Bone marrow (tissue), 2 donors: ENCODE measurements at regions not wholly inside any gene's neighbourhood (a gene's known extent, or its start where the extent isn't known, plus 50 kb on each side); places are given as distances from the start of the nearest gene placed in this dataset.
"Not testable (repeated sequence)": the region's sequence is repeated elsewhere in the genome, so short reads cannot be mapped to it uniquely, and the experiment has no call there.

Experiments
- DNase-seq, 2 donors: peaks; one replicate each; lab custom pipeline; 2025; lab: John Stamatoyannopoulos, UW

DNA sequence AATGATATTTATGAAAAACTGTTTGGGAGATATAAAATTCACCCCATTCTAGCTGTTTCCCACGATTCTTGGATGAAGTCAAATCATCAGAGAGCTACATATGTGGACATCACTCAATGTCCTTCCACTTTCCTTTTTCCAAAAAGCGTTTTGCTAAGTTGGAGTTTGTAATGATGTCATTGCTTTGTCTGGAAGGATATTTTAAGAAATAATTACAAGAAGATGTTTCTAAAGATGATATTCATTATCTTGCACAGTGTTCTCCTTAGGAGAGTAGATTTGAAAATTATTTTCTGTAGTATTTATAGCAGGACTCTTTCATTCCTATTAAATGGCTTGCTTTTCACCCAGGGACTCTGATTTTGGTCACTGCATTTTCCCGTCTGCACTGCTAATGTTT, 851.2 kb downstream of the EFNB2 start:
- DNase-seq = no peak

DNA sequence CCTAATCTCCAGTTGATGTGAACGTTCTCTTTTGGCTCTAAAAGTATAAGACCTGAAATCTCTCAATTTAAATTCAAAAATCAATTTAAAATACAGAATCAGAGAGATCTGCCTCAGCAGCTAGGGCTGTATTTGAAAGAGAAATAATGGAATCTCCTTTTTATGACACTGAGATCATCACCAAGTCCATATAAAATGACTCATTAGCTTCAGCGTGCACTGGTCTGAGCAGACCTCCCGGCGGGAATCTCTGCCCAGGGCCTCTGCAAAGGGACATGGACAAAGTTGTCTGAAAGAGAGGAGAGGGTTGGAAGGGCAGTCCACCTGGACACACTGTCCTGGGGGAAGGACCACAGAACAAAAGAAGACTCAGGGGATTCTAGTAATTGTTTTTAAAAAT, 855.6 kb downstream of the EFNB2 start:
- DNase-seq = no peak

GRCh38 chr13:105678072-105678471, 857.4 kb downstream of the EFNB2 start:
- DNase-seq = no peak

- DNase-seq = no peak
Observed at GRCh38 chr13:105672881-105673280, 862.6 kb downstream of the EFNB2 start.

DNA sequence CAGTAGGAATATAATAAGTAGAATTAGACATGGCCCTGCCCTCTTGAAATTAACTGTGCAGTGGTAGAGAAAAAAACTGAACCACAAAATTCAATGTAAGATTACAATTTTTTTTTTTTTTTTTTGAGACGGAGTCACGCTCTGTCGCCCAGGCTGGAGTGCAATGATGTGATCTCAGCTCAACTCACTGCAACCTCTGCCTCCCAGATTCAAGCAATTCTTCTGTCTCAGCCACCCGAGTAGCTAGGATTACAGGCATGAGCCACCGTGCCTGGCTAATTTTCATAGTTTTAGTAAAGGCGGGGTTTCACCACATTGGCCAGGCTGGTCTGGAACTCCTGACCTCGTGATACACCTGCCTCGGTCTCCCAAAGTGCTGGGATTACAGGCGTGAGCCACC, 864.3 kb downstream of the EFNB2 start:
- DNase-seq = not testable (repeated sequence)

GRCh38 chr13:105670179-105670990, 865.1 kb downstream of the EFNB2 start:
- no peak for DNase-seq

GRCh38 chr13:105665284-105665683, 870.2 kb downstream of the EFNB2 start:
- no peak for DNase-seq

- no peak for DNase-seq
Observed at GRCh38 chr13:105663182-105663581, 872.3 kb downstream of the EFNB2 start.

GRCh38 chr13:105660561-105660960, 874.9 kb downstream of the EFNB2 start:
- DNase-seq = no peak

- no peak for DNase-seq
Observed at GRCh38 chr13:105658431-105658830, 877.0 kb downstream of the EFNB2 start.

DNA sequence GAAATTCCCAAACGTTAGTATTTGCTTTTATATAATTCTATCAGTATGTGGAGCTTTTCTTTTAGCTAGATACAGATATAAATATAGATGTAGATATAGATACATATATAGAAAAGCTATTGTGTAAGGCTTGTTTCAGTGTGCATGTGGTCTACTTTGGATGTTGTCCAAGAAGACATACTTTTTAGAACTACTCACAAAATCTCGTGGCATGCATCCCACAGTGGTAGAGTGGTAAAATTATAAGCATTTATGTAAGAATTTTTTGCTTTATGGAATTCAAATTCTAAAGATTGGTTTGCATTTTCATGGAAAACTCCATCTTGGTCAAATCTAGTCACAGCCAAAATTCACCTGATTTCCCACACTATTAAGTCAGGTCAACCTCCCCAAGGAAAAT, 880.4 kb downstream of the EFNB2 start:
- no peak for DNase-seq

- no peak for DNase-seq
Observed at GRCh38 chr13:105643966-105644365, 891.5 kb downstream of the EFNB2 start.

DNA sequence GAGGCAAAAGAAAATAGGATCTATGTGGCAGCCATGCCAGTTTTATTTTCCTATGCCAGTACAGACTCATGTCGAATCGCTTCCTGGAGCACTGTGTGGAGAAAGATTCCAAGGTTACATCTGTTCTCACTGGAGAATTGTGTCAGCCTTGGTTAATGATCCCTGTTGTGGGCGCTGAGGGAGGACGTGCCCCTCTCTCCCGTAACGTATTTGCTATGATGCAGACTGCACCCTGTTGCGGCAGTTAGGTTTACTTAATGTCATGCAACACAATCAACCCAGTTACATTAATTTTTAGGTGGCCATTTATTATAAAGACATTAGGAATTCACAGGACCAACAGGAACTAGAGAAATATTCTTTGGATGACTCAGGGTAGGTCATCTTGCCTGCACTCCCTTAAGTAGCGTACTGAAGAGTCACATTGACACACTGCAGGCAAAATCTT, 892.9 kb downstream of the EFNB2 start:
- DNase-seq = no peak

- DNase-seq = no peak
Observed at GRCh38 chr13:105641121-105641520, 894.3 kb downstream of the EFNB2 start.

DNA sequence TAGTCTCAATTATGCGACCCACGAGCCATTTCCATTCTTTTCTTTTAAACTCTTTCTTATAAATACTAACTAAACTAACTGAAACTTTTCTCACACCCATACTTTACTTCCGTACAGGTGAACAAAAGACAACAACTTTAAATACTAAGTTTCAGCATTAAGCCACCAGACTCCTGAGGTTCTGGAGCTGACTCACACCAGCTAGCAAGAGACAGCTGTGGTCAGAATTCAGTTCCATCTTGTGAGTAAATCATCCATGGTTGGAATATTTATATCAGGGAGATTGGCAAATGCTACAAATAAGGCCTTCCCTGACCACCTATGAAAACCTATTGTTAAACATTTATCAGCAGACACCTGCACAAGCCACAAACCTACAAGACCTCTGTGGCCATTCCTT, 897.0 kb downstream of the EFNB2 start:
- DNase-seq = no peak

DNA sequence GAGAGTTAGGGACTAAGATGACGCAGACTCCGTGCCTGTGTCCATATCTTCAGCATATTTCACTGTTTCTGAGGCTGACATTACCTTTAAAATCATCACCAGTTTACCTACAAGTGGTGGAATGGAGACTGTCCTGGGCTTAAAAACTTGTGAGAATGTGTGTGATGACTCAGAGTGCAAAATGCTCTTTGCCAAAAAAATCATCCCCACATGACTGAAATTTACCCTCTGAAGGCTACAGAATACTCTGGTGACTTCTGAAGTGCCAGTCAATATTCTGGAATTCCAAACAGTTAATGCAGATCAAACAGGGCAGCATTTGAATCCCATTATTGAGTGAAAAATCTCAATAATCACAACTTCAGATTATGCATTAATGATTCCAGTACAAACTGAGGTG, 901.4 kb downstream of the EFNB2 start:
- no peak for DNase-seq

- no peak for DNase-seq
Observed at GRCh38 chr13:105630431-105630830, 905.0 kb downstream of the EFNB2 start.

DNA sequence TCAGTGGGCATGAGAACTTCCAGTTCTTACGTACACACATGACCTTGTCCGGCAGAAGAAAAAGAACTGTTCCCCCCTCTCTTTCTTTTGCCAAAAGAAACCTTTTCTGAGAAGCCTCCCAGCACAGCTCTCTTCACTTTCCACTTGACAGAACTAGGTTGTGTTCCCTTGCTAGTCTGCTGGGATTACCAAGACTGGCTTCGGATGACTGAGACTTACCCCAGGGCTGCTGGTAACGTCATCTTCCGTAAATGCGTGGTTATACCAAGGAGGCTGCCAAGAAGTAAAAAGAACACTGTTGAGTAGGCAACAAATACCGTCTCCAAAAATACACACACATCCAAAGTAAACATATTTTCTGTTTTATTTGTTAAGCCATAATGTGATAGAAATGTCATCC, 908.2 kb downstream of the EFNB2 start:
- no peak for DNase-seq

- DNase-seq = no peak
Observed at GRCh38 chr13:105625691-105626090, 909.8 kb downstream of the EFNB2 start.

DNA sequence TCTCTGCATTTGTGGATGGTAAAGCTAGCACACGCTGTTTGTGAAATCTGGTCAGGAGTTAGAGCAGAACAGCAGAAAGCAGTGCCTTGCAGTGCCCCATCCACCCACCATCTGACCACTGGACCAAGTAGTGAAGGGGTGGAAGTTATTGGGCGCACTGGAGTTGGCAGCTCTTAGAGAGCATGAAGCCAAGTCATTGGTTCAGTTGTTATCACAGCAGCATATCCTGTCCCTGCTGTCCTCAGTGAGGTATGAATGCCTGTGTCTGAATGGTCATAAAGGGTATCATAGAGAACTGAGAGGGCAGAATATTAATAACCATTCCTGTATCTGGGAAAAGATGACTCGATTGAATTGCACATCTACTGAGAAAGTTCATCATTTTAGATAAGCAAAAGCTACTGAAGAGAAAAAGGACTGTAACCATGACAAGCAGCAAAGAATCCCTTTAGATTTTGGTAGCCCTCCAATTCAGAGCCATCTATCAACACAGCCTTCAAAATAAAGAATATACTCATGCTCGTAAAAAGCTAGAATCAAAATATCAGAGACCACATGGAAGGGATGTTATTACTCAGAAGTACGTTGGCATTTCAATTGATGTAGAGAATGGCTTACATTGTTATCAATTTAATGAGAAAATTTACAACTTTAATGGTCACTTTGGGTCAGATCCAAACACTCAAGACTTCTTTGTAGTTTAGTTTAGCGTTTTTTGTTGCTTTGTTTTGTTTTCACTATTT, 919.0 kb downstream of the EFNB2 start:
- DNase-seq = no peak

- no peak for DNase-seq
Observed at GRCh38 chr13:105612541-105612940, 922.9 kb downstream of the EFNB2 start.

DNA sequence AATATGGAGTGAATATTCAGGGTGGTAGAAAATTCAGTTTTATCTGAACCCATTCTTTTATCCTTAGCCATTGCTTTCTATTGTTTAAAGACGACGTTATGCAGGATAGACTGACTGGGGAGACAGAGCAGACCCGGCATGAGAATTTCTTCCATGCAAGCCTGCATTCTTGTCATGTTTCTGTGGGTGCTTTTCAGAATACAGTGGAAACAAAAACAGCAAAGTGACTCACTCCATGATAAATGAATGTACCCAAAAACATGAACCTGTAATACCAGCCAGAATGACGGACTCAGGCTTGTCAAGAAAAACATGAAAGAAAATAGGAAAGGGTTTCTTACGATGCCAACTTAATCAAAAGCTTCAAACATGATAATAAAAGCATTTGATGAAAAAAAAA, 924.0 kb downstream of the EFNB2 start:
- DNase-seq = no peak

DNA sequence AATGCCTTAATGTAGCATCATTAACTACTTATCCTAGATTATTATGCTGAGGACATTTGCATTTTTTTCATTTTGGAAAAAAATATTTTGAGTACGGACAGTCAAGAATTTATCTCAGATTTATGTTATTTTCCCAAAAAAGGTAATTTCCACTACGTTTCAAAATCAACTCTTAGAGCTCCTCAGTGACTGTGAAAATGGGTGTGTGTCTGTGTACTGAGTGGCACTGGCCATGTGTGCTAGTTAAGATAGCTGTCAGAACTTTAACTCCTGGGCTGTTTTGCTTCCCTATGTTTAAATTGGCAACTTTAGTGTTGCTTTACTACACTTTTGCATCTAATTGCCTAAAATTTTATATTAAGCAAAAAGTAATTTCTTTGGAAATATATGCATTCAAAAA, 927.4 kb downstream of the EFNB2 start:
- no peak for DNase-seq
